ENCODE measurements at regions not wholly inside any gene's neighbourhood (a gene's known extent, or its start where the extent isn't known, plus 50 kb on each side); places are given as distances from the start of the nearest gene placed in this dataset.

- Histone ChIP-seq H2BK120ac (ENCODE audit: low read depth, low read length) (no peak overlapping the region), H3K18ac (ENCODE audit: low read depth in 1 of 2, low read length in 2 of 2) (no peak overlapping the region), H3K23ac (ENCODE audit: low read length in 2 of 2) (no peak overlapping the region), H2BK12ac (ENCODE audit: low read length in 2 of 2) (no peak overlapping the region), H3K4me3 (ENCODE audit: insufficient read depth in 1 of 2, low read depth in 1 of 2, low read length in 2 of 2) (no peak overlapping the region), H2BK5ac (ENCODE audit: low read depth, low read length, poor library complexity, severe bottlenecking) (no peak overlapping the region), H2BK15ac (ENCODE audit: low read depth, poor library complexity, severe bottlenecking) (no peak overlapping the region), H3K79me1 (replicated peaks; ENCODE audit: low read length, poor library complexity, severe bottlenecking) (no peaks in the 10 kb centered on the region), H3K4me2 (ENCODE audit: low read length, poor library complexity, severe bottlenecking) (no peak overlapping the region), H3K4me1 (ENCODE audit: control insufficient read depth, insufficient read depth, low read depth, low read length) (no peaks in the 10 kb centered on the region), H4K8ac (ENCODE audit: low read length) (no peak overlapping the region), H3K27me3 (ENCODE audit: control insufficient read depth in 1 of 2, insufficient read depth in 1 of 2, low read length in 2 of 2) (peaks cover 0 to 29% of the 10 kb centered on the region in 2 experiments), H3K9ac (ENCODE audit: low read length) (no peak overlapping the region), H3K27ac (ENCODE audit: low read length, poor library complexity, severe bottlenecking) (no peak overlapping the region), H3K9me3 (ENCODE audit: control insufficient read depth, low read length) (peaks cover 11% of the 10 kb centered on the region), H3K4ac (ENCODE audit: low read depth in 1 of 2, low read length in 2 of 2) (no peak overlapping the region), H4K91ac (ENCODE audit: low read length) (no peak overlapping the region), H2AFZ (ENCODE audit: low read depth, low read length) (no peak overlapping the region), H2AK5ac (ENCODE audit: low read length, severe bottlenecking) (no peak overlapping the region), H3K36me3 (ENCODE audit: control insufficient read depth in 1 of 2, insufficient read depth in 2 of 2, low read depth in 1 of 2, low read length in 2 of 2) (no peaks in the 10 kb centered on the region), H3K14ac (ENCODE audit: low read length in 2 of 2) (no peak overlapping the region)
- 46% methylated on average over 5 of the region's 5 CpGs for WGBS
- DNase-seq, result no peak
Measured at GRCh38 chr14:76612654-76613053, 148.6 kb upstream of the VASH1 start.

- Histone ChIP-seq H3K23ac (ENCODE audit: low read length in 2 of 2) (no peak overlapping the region), H3K79me1 (replicated peaks; ENCODE audit: low read length, poor library complexity, severe bottlenecking) (no peaks in the 10 kb centered on the region), H3K4me3 (ENCODE audit: insufficient read depth in 1 of 2, low read depth in 1 of 2, low read length in 2 of 2) (no peak overlapping the region), H3K14ac (ENCODE audit: low read length in 2 of 2) (no peak overlapping the region), H2AFZ (ENCODE audit: low read depth, low read length) (no peak overlapping the region), H3K27me3 (ENCODE audit: control insufficient read depth in 1 of 2, insufficient read depth in 1 of 2, low read length in 2 of 2) (peaks cover 0 to 29% of the 10 kb centered on the region in 2 experiments), H2BK15ac (ENCODE audit: low read depth, poor library complexity, severe bottlenecking) (no peak overlapping the region), H3K18ac (ENCODE audit: low read depth in 1 of 2, low read length in 2 of 2) (no peak overlapping the region), H3K4me2 (ENCODE audit: low read length, poor library complexity, severe bottlenecking) (no peak overlapping the region), H3K9ac (ENCODE audit: low read length) (no peak overlapping the region), H3K4me1 (ENCODE audit: control insufficient read depth, insufficient read depth, low read depth, low read length) (no peaks in the 10 kb centered on the region), H3K36me3 (ENCODE audit: control insufficient read depth in 1 of 2, insufficient read depth in 2 of 2, low read depth in 1 of 2, low read length in 2 of 2) (no peaks in the 10 kb centered on the region), H3K27ac (ENCODE audit: low read length, poor library complexity, severe bottlenecking) (no peak overlapping the region), H2BK120ac (ENCODE audit: low read depth, low read length) (no peak overlapping the region), H3K9me3 (ENCODE audit: control insufficient read depth, low read length) (peaks cover 18% of the 10 kb centered on the region), H2AK5ac (ENCODE audit: low read length, severe bottlenecking) (no peak overlapping the region), H2BK12ac (ENCODE audit: low read length in 2 of 2) (no peak overlapping the region), H4K91ac (ENCODE audit: low read length) (no peak overlapping the region), H3K4ac (ENCODE audit: low read depth in 1 of 2, low read length in 2 of 2) (no peak overlapping the region), H2BK5ac (ENCODE audit: low read depth, low read length, poor library complexity, severe bottlenecking) (no peak overlapping the region), H4K8ac (ENCODE audit: low read length) (no peak overlapping the region)
- no peak for DNase-seq
- 60% methylated on average over 1 of the region's 2 CpGs for WGBS
Measured at GRCh38 chr14:76613616-76614015, 147.7 kb upstream of the VASH1 start.

- Histone ChIP-seq H4K91ac (ENCODE audit: low read length) (no peak overlapping the region), H2BK12ac (ENCODE audit: low read length in 2 of 2) (no peak overlapping the region), H3K4ac (ENCODE audit: low read depth in 1 of 2, low read length in 2 of 2) (no peak overlapping the region), H3K9ac (ENCODE audit: low read length) (no peak overlapping the region), H3K27ac (ENCODE audit: low read length, poor library complexity, severe bottlenecking) (no peak overlapping the region), H2BK15ac (ENCODE audit: low read depth, poor library complexity, severe bottlenecking) (no peak overlapping the region), H3K4me3 (ENCODE audit: insufficient read depth in 1 of 2, low read depth in 1 of 2, low read length in 2 of 2) (no peak overlapping the region), H3K79me1 (replicated peaks; ENCODE audit: low read length, poor library complexity, severe bottlenecking) (no peaks in the 10 kb centered on the region), H3K18ac (ENCODE audit: low read depth in 1 of 2, low read length in 2 of 2) (no peak overlapping the region), H2BK5ac (ENCODE audit: low read depth, low read length, poor library complexity, severe bottlenecking) (no peak overlapping the region), H3K4me2 (ENCODE audit: low read length, poor library complexity, severe bottlenecking) (no peak overlapping the region), H4K8ac (ENCODE audit: low read length) (no peak overlapping the region), H2BK120ac (ENCODE audit: low read depth, low read length) (no peak overlapping the region), H3K14ac (ENCODE audit: low read length in 2 of 2) (no peak overlapping the region), H3K23ac (ENCODE audit: low read length in 2 of 2) (no peak overlapping the region), H3K36me3 (ENCODE audit: control insufficient read depth in 1 of 2, insufficient read depth in 2 of 2, low read depth in 1 of 2, low read length in 2 of 2) (no peaks in the 10 kb centered on the region), H2AFZ (ENCODE audit: low read depth, low read length) (no peak overlapping the region), H3K27me3 (ENCODE audit: control insufficient read depth in 1 of 2, insufficient read depth in 1 of 2, low read length in 2 of 2) (peaks cover 0 to 29% of the 10 kb centered on the region in 2 experiments), H3K9me3 (ENCODE audit: control insufficient read depth, low read length) (peaks cover 18% of the 10 kb centered on the region), H3K4me1 (ENCODE audit: control insufficient read depth, insufficient read depth, low read depth, low read length) (no peaks in the 10 kb centered on the region), H2AK5ac (ENCODE audit: low read length, severe bottlenecking) (no peak overlapping the region)
- WGBS, result 51% methylated on average over 5 of the region's 9 CpGs
- DNase-seq, result no peak
Measured at GRCh38 chr14:76615331-76615730, 145.9 kb upstream of the VASH1 start.

- no peak overlapping the region for H3K4ac ChIP-seq (ENCODE audit: low read depth in 1 of 2, low read length in 2 of 2)
- no peak overlapping the region for H2BK12ac ChIP-seq (ENCODE audit: low read length in 2 of 2)
- H3K36me3 ChIP-seq (ENCODE audit: control insufficient read depth in 1 of 2, insufficient read depth in 2 of 2, low read depth in 1 of 2, low read length in 2 of 2), result no peaks in the 10 kb centered on the region
- no peak overlapping the region for H3K23ac ChIP-seq (ENCODE audit: low read length in 2 of 2)
- no peak overlapping the region for H4K91ac ChIP-seq (ENCODE audit: low read length)
- no peak overlapping the region for H4K8ac ChIP-seq (ENCODE audit: low read length)
- H2BK5ac ChIP-seq (ENCODE audit: low read depth, low read length, poor library complexity, severe bottlenecking), result no peak overlapping the region
- H2AFZ ChIP-seq (ENCODE audit: low read depth, low read length), result no peak overlapping the region
- 5% methylated on average over 1 of the region's 4 CpGs for WGBS
- H2BK15ac ChIP-seq (ENCODE audit: low read depth, poor library complexity, severe bottlenecking), result no peak overlapping the region
- no peak overlapping the region for H3K14ac ChIP-seq (ENCODE audit: low read length in 2 of 2)
- no peaks in the 10 kb centered on the region for H3K79me1 ChIP-seq (replicated peaks; ENCODE audit: low read length, poor library complexity, severe bottlenecking)
- peaks cover 6 to 16% of the 10 kb centered on the region in 2 experiments for H3K27me3 ChIP-seq (ENCODE audit: control insufficient read depth in 1 of 2, insufficient read depth in 1 of 2, low read length in 2 of 2)
- no peak overlapping the region for H3K18ac ChIP-seq (ENCODE audit: low read depth in 1 of 2, low read length in 2 of 2)
- no peak overlapping the region for H3K27ac ChIP-seq (ENCODE audit: low read length, poor library complexity, severe bottlenecking)
- no peak overlapping the region for H2AK5ac ChIP-seq (ENCODE audit: low read length, severe bottlenecking)
- H2BK120ac ChIP-seq (ENCODE audit: low read depth, low read length), result no peak overlapping the region
- peaks cover 18% of the 10 kb centered on the region for H3K9me3 ChIP-seq (ENCODE audit: control insufficient read depth, low read length)
- no peak overlapping the region for H3K4me2 ChIP-seq (ENCODE audit: low read length, poor library complexity, severe bottlenecking)
- H3K9ac ChIP-seq (ENCODE audit: low read length), result no peak overlapping the region
- no peak for DNase-seq
- no peaks in the 10 kb centered on the region for H3K4me1 ChIP-seq (ENCODE audit: control insufficient read depth, insufficient read depth, low read depth, low read length)
- H3K4me3 ChIP-seq (ENCODE audit: insufficient read depth in 1 of 2, low read depth in 1 of 2, low read length in 2 of 2), result no peak overlapping the region
Measured at GRCh38 chr14:76617440-76617839, 143.8 kb upstream of the VASH1 start.
